Esophagus muscularis mucosa (tissue), 4 donors: ENCODE measurements at regions not wholly inside any gene's neighbourhood (a gene's known extent, or its start where the extent isn't known, plus 50 kb on each side); places are given as distances from the start of the nearest gene placed in this dataset.

ENCODE experiments used
- DNase-seq: peaks from one replicate; pipeline ENCODE4 v3.0.0-alpha.2; 2017; ENCODE audit errors: extremely low spot score
- H3K27ac ChIP-seq, 4 donors: fragments of 200-600 bp; sonication (generic); replicated peaks in 1 of 4; 1 replicate in 3 of 4; 2 replicates in 1 of 4; pipeline ENCODE4 v1.5.1; 2016 to 2019; ENCODE audit warnings: mild to moderate bottlenecking in 1 of 4
- H3K27me3 ChIP-seq, 4 donors: fragments of 200-600 bp; sonication (generic); one replicate each; pipeline versions ENCODE4 v1.5.1 to v1.6.0; 2016 to 2019
- H3K36me3 ChIP-seq, 4 donors: fragments of 200-600 bp; sonication (generic); one replicate each; pipeline ENCODE4 v1.5.1; 2016 to 2019
- H3K4me1 ChIP-seq, 4 donors: fragments of 200-600 bp; sonication (generic); one replicate each; pipeline ENCODE4 v1.5.1; 2016 to 2019
- H3K4me3 ChIP-seq, 4 donors: fragments of 200-600 bp; sonication (generic); 1 replicate in 2 of 4; 2 replicates in 2 of 4; pipeline ENCODE4 v1.5.1; 2016 to 2019; ENCODE audit warnings: mild to moderate bottlenecking in 4 of 4, moderate library complexity in 1 of 4
- H3K9me3 ChIP-seq, 4 donors: fragments of 200-600 bp; sonication (generic); 1 replicate in 3 of 4; 2 replicates in 1 of 4; pipeline ENCODE4 v1.5.1; 2016 to 2019
- CTCF ChIP-seq, 3 experiments: fragments of 200-600 bp in 2 of 3; fragments of 450-650 bp in 1 of 3; sonication (generic) in 2 of 3; IDR thresholded peaks; one replicate each; pipeline ENCODE4 v1.5.1; 2017 to 2019; ENCODE audit warnings: antibody characterized with exemption in 3 of 3, mild to moderate bottlenecking in 2 of 3, moderate library complexity in 1 of 3
- EP300 ChIP-seq: sonication (generic); formaldehyde crosslinking; IDR thresholded peaks from one replicate; pipeline ENCODE4 v1.6.1; 2017; ENCODE audit warnings: antibody characterized with exemption
- POLR2A ChIP-seq: fragments of 450-650 bp; IDR thresholded peaks from one replicate; pipeline ENCODE4 v1.6.1; 2017; ENCODE audit warnings: antibody characterized with exemption, moderate library complexity, mild to moderate bottlenecking, low read depth
- POLR2AphosphoS5 ChIP-seq, 2 donors: sonication (generic); formaldehyde crosslinking; IDR thresholded peaks; one replicate each; pipeline ENCODE4 v1.6.1; 2017; ENCODE audit warnings: antibody characterized with exemption in 2 of 2
- WGBS: methylation state at CpG from one replicate; pipeline ENCODE4 v1.1.5; 2018; 5-methylcytosine and 5-hydroxymethylcytosine counted together
- intact Hi-C: fragments of 100-400 bp; cut with DNase I; formaldehyde crosslinking; loops from one replicate; pipeline ENCODE4 v1.15.1; 2023

- Histone ChIP-seq H3K27ac (no peak overlapping the region), H3K4me3 (no peak overlapping the region), H3K4me1 (no peaks in the 10 kb centered on the region), H3K36me3 (no peaks in the 10 kb centered on the region), H3K27me3 (no peaks in the 10 kb centered on the region), H3K9me3 (no peaks in the 10 kb centered on the region)
- 79% methylated on average over 1 of the region's 1 CpG for WGBS
- intact Hi-C loops: no loop called here
- DNase-seq: no peak
- no peak for TF ChIP-seq CTCF (IDR thresholded peaks at IDR 0.05)
- no peak for TF ChIP-seq POLR2AphosphoS5 (IDR thresholded peaks at IDR 0.05)
- no peak for TF ChIP-seq POLR2A
- TF ChIP-seq EP300: no peak
These were observed 1195.9 kb downstream of the DTWD2 start for GRCh38 chr5:117792476-117792875.

GRCh38 chr5:117788596-117788995 lies 1199.8 kb downstream of the DTWD2 start:
- intact Hi-C loops: no loop called here
- H3K9me3 ChIP-seq: no peaks in the 10 kb centered on the region
- DNase-seq: no peak
- H3K4me1 ChIP-seq: no peaks in the 10 kb centered on the region
- H3K4me3 ChIP-seq: no peak overlapping the region
- no peak overlapping the region for H3K27ac ChIP-seq
- no peaks in the 10 kb centered on the region for H3K27me3 ChIP-seq
- WGBS: 43% methylated on average over 2 of the region's 2 CpGs
- TF ChIP-seq POLR2AphosphoS5 (IDR thresholded peaks at IDR 0.05) (no peak), CTCF (IDR thresholded peaks at IDR 0.05) (no peak), POLR2A (no peak), EP300 (no peak)
- H3K36me3 ChIP-seq: no peaks in the 10 kb centered on the region

- intact Hi-C loops: no loop called here
- Histone ChIP-seq H3K36me3 (no peaks in the 10 kb centered on the region), H3K27me3 (no peaks in the 10 kb centered on the region), H3K4me1 (no peaks in the 10 kb centered on the region), H3K4me3 (no peak overlapping the region), H3K9me3 (peaks cover 0 to 4% (median 0%) of the 10 kb centered on the region in 4 donors), H3K27ac (no peak overlapping the region)
- TF ChIP-seq CTCF (IDR thresholded peaks at IDR 0.05) (no peak), EP300 (no peak), POLR2A (no peak), POLR2AphosphoS5 (IDR thresholded peaks at IDR 0.05) (no peak)
- no peak for DNase-seq
- 91% methylated on average over 4 of the region's 4 CpGs for WGBS
These were observed 1204.5 kb upstream of the SEMA6A start for GRCh38 chr5:117779171-117779570.

GRCh38 chr5:117776977-117777376 lies 1202.4 kb upstream of the SEMA6A start:
- intact Hi-C loops: no loop called here
- no peaks in the 10 kb centered on the region for H3K4me1 ChIP-seq
- WGBS: 88% methylated on average over 3 of the region's 3 CpGs
- peaks cover 0 to 9% (median 1%) of the 10 kb centered on the region in 4 donors for H3K9me3 ChIP-seq
- no peak for DNase-seq
- no peak overlapping the region for H3K4me3 ChIP-seq
- no peaks in the 10 kb centered on the region for H3K36me3 ChIP-seq
- no peaks in the 10 kb centered on the region for H3K27me3 ChIP-seq
- H3K27ac ChIP-seq: no peak overlapping the region
- TF ChIP-seq EP300 (no peak), POLR2A (no peak), POLR2AphosphoS5 (IDR thresholded peaks at IDR 0.05) (no peak), CTCF (IDR thresholded peaks at IDR 0.05) (no peak)

- no peak overlapping the region for H3K4me3 ChIP-seq
- H3K9me3 ChIP-seq: peaks cover 0 to 5% (median 1%) of the 10 kb centered on the region in 4 donors
- no peak for DNase-seq
- TF ChIP-seq EP300 (no peak), CTCF (IDR thresholded peaks at IDR 0.05) (no peak), POLR2AphosphoS5 (IDR thresholded peaks at IDR 0.05) (no peak), POLR2A (no peak)
- no peaks in the 10 kb centered on the region for H3K27me3 ChIP-seq
- H3K27ac ChIP-seq: no peak overlapping the region
- WGBS: 100% methylated on average over 2 of the region's 2 CpGs
- no peaks in the 10 kb centered on the region for H3K36me3 ChIP-seq
- no peaks in the 10 kb centered on the region for H3K4me1 ChIP-seq
- intact Hi-C loops: no loop called here
These were observed 1195.3 kb upstream of the SEMA6A start for GRCh38 chr5:117769877-117770276.
